CD4-positive, alpha-beta T cell treated with Interleukin-17A for 4 hours (primary cell): ENCODE measurements at regions not wholly inside any gene's neighbourhood (a gene's known extent, or its start where the extent isn't known, plus 50 kb on each side); places are given as distances from the start of the nearest gene placed in this dataset.

Experiments
- DNase-seq: peaks from one replicate; pipeline ENCODE4 v3.0.0-alpha.2; 2020; ENCODE audit warnings: mixed read lengths

GRCh38 chr2:107025869-107026380 is 140.0 kb upstream of the ST6GAL2 start:
- no peak for DNase-seq

DNA sequence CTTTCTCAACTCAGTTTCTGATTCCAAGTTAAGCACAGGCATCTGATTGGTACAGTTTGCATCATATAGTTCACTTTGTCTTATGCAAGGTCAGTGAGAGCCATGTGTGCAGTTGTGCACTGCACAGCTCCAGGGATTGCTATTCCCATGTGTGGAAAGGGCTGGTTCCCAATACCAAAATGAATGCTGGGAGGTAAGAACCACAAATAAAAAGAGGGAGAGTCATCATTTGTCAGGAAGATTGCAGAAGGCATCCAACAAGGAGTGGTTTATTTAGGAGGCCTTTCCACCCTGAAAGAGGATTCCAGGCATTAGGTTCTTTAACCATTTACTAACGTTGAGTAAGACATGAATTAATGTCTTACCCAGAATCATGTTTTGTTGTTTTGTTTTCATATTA is 141.2 kb upstream of the ST6GAL2 start:
- no peak for DNase-seq

DNA sequence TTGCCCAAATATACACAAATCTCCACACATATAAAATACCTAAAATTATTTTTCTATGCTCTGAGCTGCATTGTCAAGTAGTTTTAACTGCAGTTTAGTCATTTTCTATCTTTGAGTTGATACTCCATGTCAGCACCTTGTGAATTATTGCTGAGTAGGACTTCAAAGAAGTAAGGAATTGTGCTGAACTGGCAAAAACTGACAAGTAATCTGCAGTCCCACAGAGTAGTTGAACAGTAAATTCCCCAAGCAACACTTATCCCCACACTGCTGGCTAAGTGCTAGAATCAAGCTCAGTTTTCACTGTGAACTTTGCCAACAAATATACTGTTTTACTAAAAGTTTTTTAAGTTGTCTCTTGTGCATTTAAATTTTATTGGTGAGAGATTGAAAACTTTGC is 141.8 kb upstream of the ST6GAL2 start:
- DNase-seq: no peak

DNA sequence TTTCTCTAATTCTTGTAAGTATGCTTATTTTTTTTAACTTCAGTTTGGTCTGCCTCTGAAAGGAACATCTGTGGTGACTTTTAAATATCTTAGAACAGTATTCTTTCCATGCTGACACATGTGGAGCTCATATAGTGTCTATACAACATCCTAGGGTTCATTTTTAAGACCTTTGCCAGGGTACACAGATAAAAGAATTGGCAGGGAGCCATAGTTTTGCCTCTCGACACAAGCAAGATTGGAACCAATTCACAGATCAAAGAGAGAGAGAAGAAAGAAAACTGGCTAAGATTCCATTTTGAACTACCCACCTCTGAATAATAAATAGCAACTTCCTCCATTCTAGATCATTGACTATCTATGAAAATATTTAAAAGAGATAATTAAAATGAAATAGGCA is 142.7 kb upstream of the ST6GAL2 start:
- no peak for DNase-seq

DNA sequence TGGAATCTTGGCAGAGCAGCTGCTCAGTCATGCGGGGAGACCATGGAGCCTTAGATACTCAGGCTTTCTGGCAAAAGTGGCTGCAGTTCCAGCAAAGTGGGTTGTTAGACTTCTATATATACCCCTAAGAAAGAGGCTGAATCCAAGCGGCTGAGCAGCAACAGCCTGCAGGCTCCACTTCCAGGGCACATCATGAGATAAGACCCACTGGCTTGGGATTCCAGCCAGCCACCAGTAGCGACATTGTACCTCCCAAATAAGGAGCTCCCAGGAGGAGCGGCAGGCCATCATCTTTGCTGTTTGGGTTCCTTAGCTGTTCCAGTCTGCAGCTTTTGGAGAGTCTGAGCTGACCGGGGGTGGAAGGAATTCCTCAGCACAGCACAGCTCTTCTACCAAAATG is 150.3 kb upstream of the ST6GAL2 start:
- DNase-seq: no peak

- no peak for DNase-seq
These were observed 176.2 kb upstream of the ST6GAL2 start for GRCh38 chr2:107062173-107062572.

- DNase-seq: no peak
These were observed 176.7 kb upstream of the ST6GAL2 start for GRCh38 chr2:107062599-107063220.

DNA sequence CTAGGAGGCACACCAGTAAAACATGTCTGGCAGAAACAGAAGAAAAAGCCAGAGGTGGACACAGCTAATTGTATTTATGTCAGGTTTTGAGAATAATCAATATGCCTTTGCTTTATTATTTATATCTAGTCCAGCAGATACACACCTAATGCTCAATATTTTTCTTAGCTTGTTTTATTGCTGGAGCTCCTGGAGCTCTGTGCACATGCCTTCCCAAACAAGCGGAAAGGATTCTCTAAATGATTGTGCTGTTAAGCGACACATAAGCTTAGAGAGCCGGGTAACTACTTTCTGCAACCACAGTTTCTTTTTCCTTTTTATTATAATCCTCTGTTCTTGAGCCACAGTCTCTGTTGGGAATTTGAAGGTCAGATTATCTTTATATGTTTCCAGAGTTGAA is 177.3 kb upstream of the ST6GAL2 start:
- DNase-seq: no peak

GRCh38 chr2:107064750-107065149 is 178.8 kb upstream of the ST6GAL2 start:
- DNase-seq: no peak

DNA sequence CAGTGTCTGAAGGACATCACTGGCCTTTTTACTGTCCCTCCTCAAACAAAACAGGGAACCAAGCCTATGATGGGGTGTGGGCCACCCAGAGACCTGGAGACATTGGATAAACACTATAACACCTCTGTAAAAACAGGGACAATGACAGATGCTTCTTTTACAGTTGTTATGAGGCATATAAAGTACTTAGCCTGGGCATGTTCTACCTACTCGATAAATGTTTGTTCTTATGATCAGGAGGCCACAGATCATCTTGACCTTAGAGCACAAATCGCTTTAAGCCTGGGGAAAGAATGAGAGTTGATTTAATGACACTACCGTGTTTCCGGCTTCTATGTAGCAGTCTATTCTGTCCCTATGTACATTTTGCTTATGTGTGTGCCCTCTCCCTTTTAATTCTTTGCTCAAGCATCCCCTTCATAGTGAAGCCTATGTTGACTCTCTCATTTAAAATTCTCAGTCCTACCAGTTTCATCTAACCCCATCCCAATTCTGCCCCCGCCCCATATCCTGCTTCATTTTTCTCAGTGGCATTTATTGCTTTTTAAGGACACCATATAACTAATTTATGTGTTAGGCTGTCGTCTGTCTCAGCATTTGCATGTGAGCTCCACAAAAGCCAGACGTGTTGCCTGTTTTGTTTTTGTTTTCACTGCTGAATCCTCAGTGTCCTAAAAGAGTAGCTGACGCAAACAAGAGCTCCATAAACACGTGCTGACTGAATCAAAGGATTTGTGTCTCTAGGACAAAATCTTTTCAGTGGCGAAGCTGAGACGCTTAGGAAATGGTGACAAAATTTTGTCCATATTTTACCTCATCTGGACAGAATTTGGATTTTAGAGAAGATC is 182.3 kb upstream of the ST6GAL2 start:
- DNase-seq: no peak

DNA sequence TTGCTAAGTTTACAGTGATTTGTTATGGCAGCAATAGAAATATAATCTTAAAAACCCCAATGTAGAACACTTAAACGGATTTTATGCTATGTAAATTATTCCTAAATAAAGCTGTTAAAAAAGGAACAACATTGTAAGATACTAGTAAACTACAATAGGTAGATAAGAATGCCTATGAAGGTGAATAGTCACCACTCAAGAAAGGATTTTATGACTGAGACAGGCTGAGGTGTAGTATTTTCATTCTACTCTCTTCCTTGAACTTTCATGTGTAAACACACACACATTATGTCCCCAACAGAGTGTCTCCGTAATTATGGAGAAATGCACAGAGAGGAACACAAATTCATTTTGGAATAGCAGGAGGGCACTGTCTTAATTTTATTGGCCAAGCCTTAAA is 183.9 kb upstream of the ST6GAL2 start:
- DNase-seq: no peak

DNA sequence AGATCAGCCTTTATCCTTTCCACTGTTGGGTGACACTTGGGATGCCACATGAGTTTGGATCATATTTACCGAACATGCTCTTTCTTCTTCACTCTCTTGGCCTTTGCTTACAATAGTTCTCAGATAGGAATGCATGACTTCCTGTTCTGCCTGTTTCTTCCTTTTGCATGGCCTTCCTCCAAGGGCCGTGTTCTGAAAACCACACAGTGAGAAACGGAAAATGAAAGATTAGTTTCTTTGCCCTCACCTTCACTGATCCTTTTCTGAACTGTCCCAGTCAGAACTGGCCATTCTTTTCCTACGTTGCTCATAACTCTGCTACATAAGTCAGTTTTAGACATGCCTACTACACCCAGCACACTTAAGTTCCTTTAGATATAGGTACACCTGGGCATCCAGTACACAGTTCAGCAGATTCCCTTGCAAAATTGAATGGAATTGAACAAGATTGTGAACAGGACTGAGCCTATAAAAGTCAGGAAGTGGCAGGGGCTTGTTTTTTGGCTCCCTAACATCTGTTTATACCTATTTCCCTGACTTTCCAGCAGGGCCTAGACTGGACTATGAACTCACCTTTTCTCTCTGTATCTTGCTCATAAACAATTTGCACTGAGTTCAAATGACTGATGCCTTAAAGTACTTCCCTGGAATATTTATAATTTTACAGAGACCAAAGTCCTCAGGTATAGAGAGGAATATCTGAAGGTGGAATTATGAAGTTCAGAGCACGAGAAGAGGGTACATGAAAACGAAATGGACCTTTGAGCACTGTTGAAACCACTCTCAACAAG is 186.4 kb upstream of the ST6GAL2 start:
- DNase-seq: no peak

GRCh38 chr2:107078584-107078983 is 192.6 kb upstream of the ST6GAL2 start:
- DNase-seq: no peak

- no peak for DNase-seq
These were observed 200.5 kb upstream of the ST6GAL2 start for GRCh38 chr2:107086497-107086896.

GRCh38 chr2:107088156-107088555 is 202.2 kb upstream of the ST6GAL2 start:
- no peak for DNase-seq

GRCh38 chr2:107091163-107091864 is 205.3 kb upstream of the ST6GAL2 start:
- no peak for DNase-seq

- DNase-seq: no peak
These were observed 207.5 kb upstream of the ST6GAL2 start for GRCh38 chr2:107093426-107093957.

GRCh38 chr2:107094450-107094986 is 208.6 kb upstream of the ST6GAL2 start:
- DNase-seq: no peak

GRCh38 chr2:107102176-107102575 is 216.2 kb upstream of the ST6GAL2 start:
- no peak for DNase-seq

DNA sequence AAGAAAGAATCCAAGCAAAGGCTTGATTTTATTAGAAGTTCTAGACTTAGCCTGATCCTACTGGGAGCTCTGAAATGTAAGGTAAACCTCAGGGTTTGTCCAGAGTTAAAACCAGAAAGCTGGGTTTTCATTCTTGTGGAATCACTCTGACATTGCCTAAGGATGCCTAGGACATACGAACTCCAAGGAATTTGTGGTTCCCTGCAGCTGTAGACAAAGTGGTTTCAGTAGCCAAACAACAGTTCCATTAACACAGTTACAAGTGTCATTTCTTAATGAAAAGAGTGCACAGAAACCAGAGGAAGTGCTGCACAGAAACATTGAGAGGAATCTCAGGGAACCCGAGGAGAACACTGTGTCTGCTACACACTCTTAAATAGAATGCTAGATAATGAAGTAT is 221.4 kb upstream of the ST6GAL2 start:
- no peak for DNase-seq

- DNase-seq: no peak
These were observed 222.6 kb upstream of the ST6GAL2 start for GRCh38 chr2:107108556-107108955.

GRCh38 chr2:107111623-107112022 is 225.7 kb upstream of the ST6GAL2 start:
- DNase-seq: no peak
